Nucleus accumbens (tissue), 56 donors: ENCODE measurements at regions not wholly inside any gene's neighbourhood (a gene's known extent, or its start where the extent isn't known, plus 50 kb on each side); places are given as distances from the start of the nearest gene placed in this dataset.
"Not testable (repeated sequence)": the region's sequence is repeated elsewhere in the genome, so short reads cannot be mapped to it uniquely, and the experiment has no call there.

Source experiments
- DNase-seq, 56 donors: peaks; one replicate each; lab custom pipeline; 2025; lab: John Stamatoyannopoulos, UW

GRCh38 chrX:13478740-13479451 lies 90.5 kb upstream of the EGFL6 start:
- DNase-seq = no peak

- no peak for DNase-seq
Observed at GRCh38 chrX:13476384-13476783, 93.0 kb upstream of the EGFL6 start.

GRCh38 chrX:13474164-13474516 lies 95.3 kb upstream of the EGFL6 start:
- DNase-seq = no peak

- peak in 2 of 56 donors; percentile 2 to 4 for DNase-seq
Observed at GRCh38 chrX:13473442-13474163, 95.8 kb upstream of the EGFL6 start.

- DNase-seq = no peak
Observed at GRCh38 chrX:13472975-13473374, 96.4 kb upstream of the EGFL6 start.

GRCh38 chrX:13471269-13471668 lies 98.1 kb upstream of the EGFL6 start:
- DNase-seq = no peak

GRCh38 chrX:13470685-13470977 lies 98.8 kb upstream of the EGFL6 start:
- no peak for DNase-seq

GRCh38 chrX:13469963-13470684 lies 99.3 kb upstream of the EGFL6 start:
- no peak for DNase-seq

- DNase-seq = no peak
Observed at GRCh38 chrX:13468096-13468495, 101.3 kb upstream of the EGFL6 start.

- no peak for DNase-seq
Observed at GRCh38 chrX:13467243-13467642, 102.2 kb upstream of the EGFL6 start.

- no peak for DNase-seq
Observed at GRCh38 chrX:13464599-13465275, 104.7 kb upstream of the EGFL6 start.

- DNase-seq = no peak
Observed at GRCh38 chrX:13463608-13464007, 105.8 kb upstream of the EGFL6 start.

GRCh38 chrX:13452283-13452682 lies 117.1 kb upstream of the EGFL6 start:
- no peak for DNase-seq

- no peak for DNase-seq
Observed at GRCh38 chrX:13449441-13449840, 120.0 kb upstream of the EGFL6 start.

- no peak for DNase-seq
Observed at GRCh38 chrX:13448941-13449340, 120.5 kb upstream of the EGFL6 start.

GRCh38 chrX:13441608-13442007 lies 121.8 kb upstream of the ATXN3L start:
- DNase-seq = not testable (repeated sequence)

- no peak for DNase-seq
Observed at GRCh38 chrX:13440176-13440575, 120.3 kb upstream of the ATXN3L start.

- no peak for DNase-seq
Observed at GRCh38 chrX:13433298-13433605, 113.4 kb upstream of the ATXN3L start.

GRCh38 chrX:13432414-13433297 lies 112.8 kb upstream of the ATXN3L start:
- DNase-seq = no peak

- no peak for DNase-seq
Observed at GRCh38 chrX:13430136-13430827, 110.4 kb upstream of the ATXN3L start.
